AML-193 (cell line): ENCODE measurements at regions not wholly inside any gene's neighbourhood (a gene's known extent, or its start where the extent isn't known, plus 50 kb on each side); places are given as distances from the start of the nearest gene placed in this dataset.

Experiments used
- DNase-seq, 2 experiments: peaks; one replicate each; lab custom pipeline; 2025; lab: John Stamatoyannopoulos, UW

DNA sequence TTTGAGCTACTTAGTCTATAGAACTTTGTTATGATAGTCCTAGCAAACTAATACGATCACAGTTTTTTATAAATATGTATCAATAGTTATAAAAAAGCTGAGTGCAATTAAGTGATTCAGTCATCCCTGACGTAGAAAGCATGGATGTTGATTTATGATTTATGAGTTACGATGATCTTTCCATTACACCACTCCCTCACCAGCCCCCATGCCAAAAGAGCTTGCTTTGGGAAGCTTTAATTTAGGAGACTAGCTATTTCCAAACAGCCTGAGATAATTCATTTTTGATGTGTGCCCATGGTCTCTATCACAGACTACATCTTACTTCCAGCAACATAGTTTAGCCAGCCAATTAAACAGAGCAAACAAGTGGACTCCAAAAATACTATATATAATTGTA, 256.8 kb downstream of the GABRG2 start:
- no peak for DNase-seq

- DNase-seq, result no peak
Measured at GRCh38 chr5:162325143-162325727, 257.7 kb downstream of the GABRG2 start.

DNA sequence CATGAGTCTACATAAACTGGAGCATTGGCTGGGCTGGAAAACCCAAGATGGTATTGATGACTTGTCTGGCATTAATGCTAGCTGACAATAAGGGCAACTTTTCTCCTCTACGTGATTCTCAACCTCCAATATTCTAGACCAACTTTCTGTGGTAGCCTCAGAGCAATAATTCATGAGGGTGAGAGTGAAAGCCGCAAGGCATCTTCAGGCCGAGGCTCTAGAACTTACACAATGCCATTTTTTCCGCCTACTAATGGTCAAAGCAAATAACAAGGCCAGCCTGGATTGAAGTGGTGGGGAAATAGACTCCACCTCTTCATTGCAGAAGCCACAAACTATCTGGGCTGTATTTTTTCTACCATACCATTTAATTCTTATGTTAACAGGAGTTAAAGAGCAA, 267.4 kb downstream of the GABRG2 start:
- no peak for DNase-seq

GRCh38 chr5:162360373-162360931, 292.9 kb downstream of the GABRG2 start:
- no peak for DNase-seq

DNA sequence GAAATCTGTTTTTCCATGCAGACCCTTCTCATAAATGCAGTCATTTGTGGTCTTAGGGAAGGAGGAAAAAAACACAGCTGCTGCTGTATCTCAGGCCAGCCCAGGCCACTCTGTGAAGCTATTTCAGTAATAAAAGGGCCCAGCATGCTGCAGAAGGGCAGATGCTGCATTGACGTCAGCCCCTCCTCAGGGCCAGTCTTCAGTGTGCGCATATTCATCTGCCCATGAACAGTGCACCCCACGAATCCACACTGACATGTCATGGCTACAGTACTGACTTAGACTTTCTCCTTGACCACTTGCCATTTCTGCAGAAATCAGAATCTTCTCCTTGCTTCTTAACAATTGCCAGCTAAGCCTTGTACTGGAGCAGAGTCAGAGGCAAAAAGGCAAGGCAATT, 304.7 kb downstream of the GABRG2 start:
- no peak for DNase-seq

DNA sequence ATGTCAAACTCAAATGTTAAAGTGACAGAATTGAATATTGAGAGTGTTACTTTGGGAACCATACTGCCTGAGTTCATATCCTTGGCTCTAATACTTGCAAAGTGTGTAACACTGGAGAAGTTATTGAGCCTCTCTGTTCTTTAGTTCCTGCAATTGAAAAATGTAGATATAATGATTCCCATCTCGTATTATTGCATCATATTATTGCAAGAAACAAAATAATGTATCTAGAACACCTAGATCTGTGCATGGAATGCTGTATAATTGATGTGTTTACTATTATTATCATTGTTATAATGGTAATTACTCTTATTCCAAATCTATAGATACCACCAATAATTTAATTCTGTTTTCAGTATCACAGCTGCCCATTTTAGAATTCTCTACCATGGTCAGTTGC, 310.3 kb downstream of the GABRG2 start:
- DNase-seq, result no peak

- no peak for DNase-seq
Measured at GRCh38 chr5:162382839-162383238, 315.3 kb downstream of the GABRG2 start.

GRCh38 chr5:162384225-162384624, 316.7 kb downstream of the GABRG2 start:
- DNase-seq, result no peak

DNA sequence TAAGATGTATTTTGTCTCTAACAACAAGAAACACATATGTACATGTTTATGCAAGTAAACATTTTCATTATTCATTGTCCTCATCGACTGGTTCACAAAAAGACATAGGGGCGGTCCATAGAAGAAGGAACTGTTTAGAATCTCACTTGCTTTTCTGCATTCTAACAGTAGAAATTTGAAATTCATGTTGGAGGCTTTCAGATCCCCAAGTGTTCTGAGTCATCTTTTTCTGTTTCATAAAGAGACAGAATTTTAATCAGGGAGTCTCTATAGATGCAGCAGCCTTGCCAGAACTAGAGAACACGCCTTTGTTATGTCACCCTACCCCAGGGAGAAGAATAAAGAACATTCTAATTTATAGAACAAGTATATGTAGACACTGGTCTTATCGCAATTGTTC, 324.3 kb downstream of the GABRG2 start:
- no peak for DNase-seq

DNA sequence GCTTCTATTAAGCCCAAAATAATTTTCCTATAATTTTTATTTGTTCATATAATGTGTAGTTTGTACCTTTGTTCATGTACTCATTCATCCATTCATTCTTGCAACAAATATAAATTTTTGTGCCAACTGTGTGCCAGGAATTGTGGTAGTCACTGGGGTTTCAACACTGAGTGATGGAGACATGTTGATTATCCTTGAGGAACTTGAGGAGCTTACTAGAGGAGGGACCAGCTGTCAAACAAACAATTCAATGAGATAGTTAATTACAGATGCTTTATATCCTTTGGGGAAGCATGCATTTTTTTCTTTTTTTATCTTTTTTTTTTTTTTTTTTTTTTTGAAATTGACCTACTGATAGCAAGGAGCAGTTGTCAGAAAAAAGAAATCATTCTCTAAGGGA, 324.8 kb downstream of the GABRG2 start:
- DNase-seq, result no peak

DNA sequence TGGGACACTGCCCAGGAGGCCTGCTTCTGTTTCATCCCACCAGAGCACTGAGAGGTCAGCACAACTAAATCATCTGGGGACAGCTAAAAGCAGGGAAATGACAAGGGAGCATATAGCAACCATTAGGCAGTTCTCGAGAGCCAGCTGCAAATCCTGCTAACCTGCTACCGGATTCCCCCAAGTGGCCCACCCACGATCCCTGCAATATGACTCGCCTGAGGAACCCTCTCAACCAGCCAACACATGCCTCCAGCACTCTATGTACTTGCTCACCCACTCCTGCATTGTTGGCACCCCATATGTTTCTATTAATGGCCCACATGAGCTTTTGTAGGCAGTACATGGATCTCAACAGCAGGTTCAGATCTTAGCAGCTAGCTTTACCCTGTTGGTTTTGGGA, 326.0 kb downstream of the GABRG2 start:
- no peak for DNase-seq

GRCh38 chr5:162407614-162408013, 340.0 kb downstream of the GABRG2 start:
- no peak for DNase-seq

DNA sequence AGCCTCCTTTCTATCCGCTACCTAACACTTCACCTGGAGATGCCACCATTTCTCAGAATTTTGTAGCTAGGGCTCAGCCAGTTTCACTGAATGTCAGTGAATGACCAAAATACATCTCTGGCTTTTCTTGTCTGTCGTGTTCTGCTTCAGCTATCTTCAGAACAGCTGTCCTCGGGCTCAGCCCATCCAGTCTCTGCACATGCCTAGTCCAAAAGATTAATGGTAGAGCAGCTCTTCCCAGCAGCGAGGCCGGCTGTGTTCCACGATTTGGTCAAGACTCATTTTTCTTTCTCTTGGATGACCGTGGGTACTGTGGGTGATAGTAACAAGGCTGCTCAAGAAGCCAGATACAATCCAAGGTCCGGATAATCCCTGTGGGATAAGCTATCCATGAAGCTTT, 342.8 kb downstream of the GABRG2 start:
- no peak for DNase-seq

DNA sequence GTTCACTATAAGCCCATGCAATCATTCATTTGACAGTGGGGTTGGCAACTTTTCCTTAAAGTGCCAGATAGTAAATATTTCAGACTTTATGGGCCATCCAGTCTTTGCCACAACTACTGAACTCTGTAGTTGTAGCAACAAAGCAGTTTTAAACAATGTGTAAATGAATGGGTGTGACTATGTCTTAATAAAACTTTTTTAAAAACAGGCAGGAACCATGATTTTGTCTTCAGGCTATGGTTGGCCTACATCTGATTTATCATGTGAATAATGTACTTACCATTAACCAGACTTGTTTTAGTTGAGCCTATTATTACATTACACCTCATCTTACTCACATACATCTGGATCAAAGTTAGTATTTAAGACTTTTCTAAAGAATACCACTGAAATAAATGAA, 361.6 kb downstream of the GABRG2 start:
- no peak for DNase-seq

DNA sequence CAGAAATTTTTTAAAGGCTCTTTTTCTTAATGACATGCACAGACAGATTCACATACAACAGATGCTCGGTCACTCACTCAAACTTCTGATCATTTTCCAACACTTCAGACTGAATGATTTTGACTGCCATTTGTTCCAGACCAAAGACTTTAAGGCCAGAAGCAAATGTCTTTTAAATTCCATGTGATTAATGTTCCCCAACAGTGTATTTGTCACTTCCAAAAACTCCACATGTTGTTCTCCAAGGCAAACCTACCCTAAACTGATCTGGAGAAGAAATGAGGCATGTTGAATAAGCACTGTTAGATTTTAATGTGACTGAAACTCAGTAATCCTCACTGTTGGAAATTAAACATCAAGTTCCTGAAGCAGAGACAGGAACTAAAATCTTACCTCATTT, 366.7 kb downstream of the GABRG2 start:
- no peak for DNase-seq

DNA sequence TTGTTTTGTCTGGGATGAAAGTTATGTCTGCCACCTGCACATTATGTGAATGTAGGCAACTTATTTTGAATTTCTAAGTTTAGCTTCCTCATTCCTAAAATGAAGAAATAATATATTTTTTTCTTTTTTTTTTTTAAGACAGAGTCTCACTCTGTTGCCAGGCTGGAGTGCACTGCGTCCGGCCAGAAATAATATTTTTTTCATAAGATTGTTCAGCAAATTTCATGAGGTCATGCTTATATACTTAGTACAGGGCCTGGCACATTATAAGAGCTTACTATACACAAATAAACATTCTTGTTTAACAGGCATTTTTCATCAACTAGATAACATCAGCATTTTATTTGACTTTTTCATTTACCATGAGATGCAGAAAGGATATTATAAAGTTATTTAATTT, 368.5 kb downstream of the GABRG2 start:
- no peak for DNase-seq

GRCh38 chr5:162444129-162444762, 376.7 kb downstream of the GABRG2 start:
- DNase-seq, result no peak

DNA sequence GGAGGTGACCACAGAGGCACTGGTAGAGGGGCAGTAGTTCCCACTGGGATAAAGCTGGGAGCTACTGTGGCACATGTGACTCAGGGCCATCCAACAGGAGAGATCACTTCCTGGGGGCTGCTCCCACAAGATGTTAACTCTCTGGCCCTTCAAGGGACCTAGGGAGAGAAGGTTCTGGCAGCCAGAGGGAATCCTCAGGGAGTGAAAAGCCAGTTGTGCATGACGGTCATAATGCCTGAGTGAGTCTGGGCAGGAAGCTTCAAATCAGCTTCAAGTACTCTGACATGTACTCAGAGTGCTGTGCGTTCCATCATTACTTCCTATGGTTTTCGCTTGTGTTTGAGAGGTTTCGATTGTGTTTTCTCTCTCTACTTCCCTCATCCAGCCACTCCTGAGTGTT, 388.5 kb downstream of the GABRG2 start:
- DNase-seq, result no peak

- no peak for DNase-seq
Measured at GRCh38 chr5:162466011-162466410, 398.4 kb downstream of the GABRG2 start.

DNA sequence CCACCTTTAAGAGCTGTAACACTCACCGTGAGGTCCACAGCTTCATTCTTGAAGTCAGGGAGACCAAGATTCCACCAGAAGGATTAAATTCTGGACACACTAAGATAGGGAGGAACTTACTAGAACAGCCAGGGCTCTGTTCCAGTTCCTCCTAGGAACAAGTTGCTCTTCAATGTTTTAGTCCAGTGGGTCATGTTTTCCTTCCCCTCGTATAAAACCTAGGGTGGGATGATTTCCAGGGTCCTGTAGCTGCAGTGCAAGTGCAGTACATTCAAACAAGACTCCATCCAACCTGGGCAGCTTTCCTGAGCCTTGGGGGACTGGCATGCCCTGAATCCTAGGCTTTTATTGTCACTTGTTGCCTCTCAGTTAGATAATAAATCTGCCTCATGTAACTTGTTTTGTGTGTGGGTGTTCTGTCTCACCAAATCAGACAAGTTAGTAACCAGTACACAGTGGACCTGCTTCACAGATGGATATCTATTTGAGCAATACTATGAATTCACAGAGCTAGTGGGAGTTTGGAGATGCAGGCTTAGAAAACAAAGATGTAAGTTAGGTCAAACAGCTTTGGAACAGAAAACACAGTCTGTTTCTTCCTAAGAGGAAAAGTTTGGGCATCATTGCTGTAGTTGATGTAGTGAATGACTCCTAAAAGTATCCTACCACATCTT, 405.6 kb downstream of the GABRG2 start:
- no peak for DNase-seq

DNA sequence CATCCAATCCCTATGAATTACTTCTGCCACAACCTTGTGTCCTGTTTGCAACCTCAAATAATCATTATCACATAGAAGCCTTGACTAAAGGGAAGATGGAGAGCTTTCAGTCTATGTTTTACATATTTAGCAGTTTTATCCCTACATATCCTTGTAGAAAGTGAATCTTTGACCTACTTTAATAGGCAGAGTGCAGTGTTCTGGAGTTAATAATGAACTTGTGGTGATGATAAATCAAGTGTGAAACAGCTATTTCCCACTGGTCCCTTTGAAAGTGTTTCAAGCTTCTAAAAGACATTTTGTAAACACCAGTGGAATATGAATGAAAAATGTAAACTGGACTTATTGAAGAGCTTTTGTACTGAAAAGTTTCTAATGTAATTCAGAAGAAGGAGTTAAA, 406.7 kb downstream of the GABRG2 start:
- DNase-seq, result no peak

GRCh38 chr5:162484095-162484494, 416.5 kb downstream of the GABRG2 start:
- DNase-seq, result no peak

DNA sequence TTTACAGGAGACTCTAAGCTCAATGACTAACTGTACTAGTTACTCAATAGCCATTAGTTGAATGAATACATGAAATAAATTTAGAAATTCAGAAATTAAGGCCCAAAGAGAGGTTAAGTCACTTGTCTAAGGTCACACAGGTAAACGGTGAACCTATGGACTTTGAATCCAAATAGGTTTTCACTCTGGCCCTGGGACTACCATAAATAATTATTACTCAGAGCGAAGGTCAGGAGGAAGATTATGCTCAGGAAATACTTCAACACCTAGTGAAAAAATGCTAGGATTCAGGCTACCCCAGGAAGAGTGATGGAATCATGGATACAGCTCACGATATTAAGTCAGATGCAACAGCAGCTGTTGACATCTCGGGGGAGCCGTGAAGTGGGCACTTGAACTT, 417.4 kb downstream of the GABRG2 start:
- DNase-seq, result no peak
